Endothelial cell (in vitro differentiated cells): ENCODE measurements at regions not wholly inside any gene's neighbourhood (a gene's known extent, or its start where the extent isn't known, plus 50 kb on each side); places are given as distances from the start of the nearest gene placed in this dataset.

Experiments used
- DNase-seq: peaks from one replicate; pipeline ENCODE4 v3.0.0; 2021; ENCODE audit warnings: low spot score
- H3K27ac Mint-ChIP-seq: one replicate; pipeline ENCODE4 v1.8.0; 2021; ENCODE audit warnings: mixed read lengths, inconsistent platforms; ENCODE audit not compliant: unreplicated experiment
- H3K27me3 Mint-ChIP-seq: one replicate; pipeline ENCODE4 v1.8.0; 2021; ENCODE audit warnings: mild to moderate bottlenecking, moderate library complexity, mixed read lengths, inconsistent platforms; ENCODE audit not compliant: unreplicated experiment
- H3K36me3 Mint-ChIP-seq: one replicate; pipeline ENCODE4 v1.8.0; 2021; ENCODE audit warnings: mild to moderate bottlenecking, low read depth, mixed read lengths, inconsistent platforms; ENCODE audit not compliant: unreplicated experiment
- H3K4me1 Mint-ChIP-seq: one replicate; pipeline ENCODE4 v1.8.0; 2021; ENCODE audit warnings: mild to moderate bottlenecking, mixed read lengths, inconsistent platforms; ENCODE audit not compliant: unreplicated experiment
- H3K4me3 Mint-ChIP-seq: one replicate; pipeline ENCODE4 v1.8.0; 2021; ENCODE audit warnings: mild to moderate bottlenecking, mixed read lengths, inconsistent platforms; ENCODE audit not compliant: unreplicated experiment
- H3K9me3 Mint-ChIP-seq: one replicate; pipeline ENCODE4 v1.8.0; 2021; ENCODE audit warnings: mixed read lengths, inconsistent platforms; ENCODE audit not compliant: unreplicated experiment
- CTCF ChIP-seq: fragments of 200-600 bp; sonication (generic); IDR thresholded peaks from one replicate; pipeline ENCODE4 v1.5.0; 2021; ENCODE audit warnings: antibody characterized with exemption; ENCODE audit not compliant: unreplicated experiment

DNA sequence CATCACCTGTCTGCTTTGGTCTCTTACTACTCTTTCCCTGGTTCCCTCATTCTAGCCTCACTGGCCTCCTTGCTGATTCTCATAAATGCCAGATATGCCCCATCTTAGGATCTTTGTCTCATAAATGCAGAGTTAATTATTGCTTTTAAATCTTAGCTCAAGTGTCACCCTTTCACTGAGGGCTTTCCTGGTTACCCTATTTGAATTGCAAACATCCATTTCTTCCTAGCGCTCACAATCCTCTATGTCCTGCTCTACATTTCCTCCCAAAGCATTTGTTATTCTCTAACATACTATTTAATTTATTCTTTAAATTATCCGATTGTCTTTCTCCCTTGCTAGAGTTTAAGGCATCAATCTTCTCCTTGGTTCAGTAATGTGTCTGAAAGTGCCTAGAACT lies 296.5 kb upstream of the ADGRL4 start:
- Mint-ChIP-seq H3K27ac (no peak overlapping the region), H3K4me3 (no peak overlapping the region), H3K36me3 (no peaks in the 10 kb centered on the region), H3K4me1 (peaks cover 3% of the 10 kb centered on the region), H3K27me3 (no peaks in the 10 kb centered on the region), H3K9me3 (no peaks in the 10 kb centered on the region)
- no peak for DNase-seq
- no peak for TF ChIP-seq CTCF

DNA sequence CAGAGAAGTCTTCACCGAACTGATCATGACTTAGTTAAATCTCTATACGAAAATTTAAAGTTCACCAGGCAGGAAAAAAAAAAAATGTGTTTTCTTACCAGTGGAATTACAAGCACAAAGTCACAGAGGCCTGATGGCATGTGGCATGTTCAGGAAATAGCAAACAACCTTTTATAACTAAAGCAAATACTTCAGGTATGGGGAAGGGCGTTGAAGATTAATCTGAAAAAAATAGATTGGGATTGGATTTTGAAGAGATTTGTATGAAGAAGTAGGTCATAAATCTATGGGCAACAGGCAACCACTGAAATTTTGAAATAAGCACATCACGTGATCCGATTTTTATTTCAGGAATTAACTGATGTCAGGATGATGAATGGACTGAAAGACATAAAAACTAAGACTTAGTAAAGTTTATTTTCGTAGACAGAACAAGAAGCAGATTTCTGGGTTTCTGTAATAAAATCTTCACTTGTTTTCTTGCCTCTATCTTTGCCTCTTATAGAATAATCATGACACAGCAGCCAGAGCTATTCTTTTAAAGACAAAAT lies 295.9 kb upstream of the ADGRL4 start:
- Mint-ChIP-seq H3K4me1 (peaks cover 3% of the 10 kb centered on the region), H3K27me3 (no peaks in the 10 kb centered on the region), H3K9me3 (no peaks in the 10 kb centered on the region), H3K36me3 (no peaks in the 10 kb centered on the region), H3K4me3 (no peak overlapping the region), H3K27ac (no peak overlapping the region)
- no peak for TF ChIP-seq CTCF
- no peak for DNase-seq

GRCh38 chr1:79295967-79296366 lies 289.4 kb upstream of the ADGRL4 start:
- H3K9me3 Mint-ChIP-seq = no peaks in the 10 kb centered on the region
- H3K27ac Mint-ChIP-seq = no peak overlapping the region
- H3K4me1 Mint-ChIP-seq = no peaks in the 10 kb centered on the region
- H3K4me3 Mint-ChIP-seq = no peak overlapping the region
- TF ChIP-seq CTCF = no peak
- no peaks in the 10 kb centered on the region for H3K27me3 Mint-ChIP-seq
- H3K36me3 Mint-ChIP-seq = no peaks in the 10 kb centered on the region
- DNase-seq = no peak

- H3K4me3 Mint-ChIP-seq = no peak overlapping the region
- H3K27me3 Mint-ChIP-seq = no peaks in the 10 kb centered on the region
- no peaks in the 10 kb centered on the region for H3K4me1 Mint-ChIP-seq
- H3K27ac Mint-ChIP-seq = no peak overlapping the region
- no peak for DNase-seq
- no peaks in the 10 kb centered on the region for H3K9me3 Mint-ChIP-seq
- no peak for TF ChIP-seq CTCF
- no peaks in the 10 kb centered on the region for H3K36me3 Mint-ChIP-seq
Measured at GRCh38 chr1:79293611-79294010, 287.1 kb upstream of the ADGRL4 start.

- Mint-ChIP-seq H3K36me3 (no peaks in the 10 kb centered on the region), H3K4me1 (no peaks in the 10 kb centered on the region), H3K9me3 (no peaks in the 10 kb centered on the region), H3K4me3 (no peak overlapping the region), H3K27me3 (no peaks in the 10 kb centered on the region), H3K27ac (no peak overlapping the region)
- DNase-seq = no peak
- no peak for TF ChIP-seq CTCF
Measured at GRCh38 chr1:79290927-79291474, 284.5 kb upstream of the ADGRL4 start.
